Psoas muscle (tissue), 7 donors: ENCODE measurements at regions not wholly inside any gene's neighbourhood (a gene's known extent, or its start where the extent isn't known, plus 50 kb on each side); places are given as distances from the start of the nearest gene placed in this dataset.

Source experiments
- ATAC-seq, 4 donors: fragments of 200-7000 bp; cut with Tn5 transposase; one replicate each; pipeline ENCODE4 v1.9.1; 2020; ENCODE audit warnings: moderate library complexity in 3 of 4, mild to moderate bottlenecking in 2 of 4
- DNase-seq, 2 donors: peaks; one replicate each; pipeline ENCODE4 v3.0.0-alpha.2; 2020
- H3K27ac ChIP-seq: fragments of 200-600 bp; one replicate; pipeline ENCODE4 v1.8.0; 2022
- H3K27me3 ChIP-seq, 3 donors: fragments of 200-600 bp in 1 of 3; one replicate each; pipeline versions ENCODE4 v1.6.1 to v1.8.0; 2013 to 2022; ENCODE audit warnings: low read length in 2 of 3, mild to moderate bottlenecking in 2 of 3, moderate library complexity in 1 of 3; ENCODE audit not compliant: insufficient read depth in 3 of 3
- H3K36me3 ChIP-seq, 2 donors: fragments of 200-600 bp in 1 of 2; one replicate each; pipeline versions ENCODE4 v1.6.1 to v1.8.0; 2013 to 2022; ENCODE audit warnings: low read depth in 1 of 2, mild to moderate bottlenecking in 1 of 2, moderate library complexity in 1 of 2; ENCODE audit not compliant: insufficient read depth in 1 of 2
- H3K4me1 ChIP-seq: fragments of 200-600 bp; one replicate; pipeline ENCODE4 v1.8.0; 2022
- H3K4me3 ChIP-seq: fragments of 200-600 bp; one replicate; pipeline ENCODE4 v1.8.0; 2022; ENCODE audit warnings: mild to moderate bottlenecking
- H3K9me3 ChIP-seq: fragments of 200-600 bp; one replicate; pipeline ENCODE4 v1.8.0; 2022
- CTCF ChIP-seq: fragments of 200-600 bp; IDR thresholded peaks from one replicate; pipeline ENCODE4 v1.8.0; 2022; ENCODE audit warnings: antibody characterized with exemption
- WGBS, 3 donors: extraction: QIAGEN DNeasy Blood & Tissue Kit; methylation state at CpG; one replicate each; pipeline versions ENCODE4 v1.1.6 to v1.1.7; 2013; 5-methylcytosine and 5-hydroxymethylcytosine counted together
- intact Hi-C, 2 donors: fragments of 100-400 bp; cut with DNase I; formaldehyde crosslinking; loops; one replicate each; pipeline versions ENCODE4 v1.11.0 to v1.14.2; 2022
- donor health status: healthy with polysubstance abuse.
- donor health status: DM: no; HTN: no; CAD: no; lungs with moderate emphysema.
- donor health status: Bipolar disorder and iron deficiency.
- donor health status: healthy.
- donor health status: DM: yes; HTN: yes; CAD: no.
- donor health status: DM: no; HTN: no; CAD: no.
- donor health status: DM: yes; HTN: yes; CAD: no.

- H3K4me1 ChIP-seq: no peaks in the 10 kb centered on the region
- intact Hi-C loops: no loop called here
- H3K9me3 ChIP-seq: no peaks in the 10 kb centered on the region
- H3K36me3 ChIP-seq: no peaks in the 10 kb centered on the region
- H3K27ac ChIP-seq: no peak overlapping the region
- ATAC-seq (no peak), DNase-seq (no peak)
- WGBS, 3 donors: 80 to 85% (median 84%) methylated on average over 4 of the region's 4 CpGs
- no peak for TF ChIP-seq CTCF
- no peak overlapping the region for H3K4me3 ChIP-seq
- H3K27me3 ChIP-seq: no peaks in the 10 kb centered on the region
Observed at GRCh38 chr12:92038476-92038875, 107.2 kb downstream of the BTG1 start.

- WGBS, 3 donors: 68 to 89% (median 69%) methylated on average over 6 of the region's 6 CpGs
- no peaks in the 10 kb centered on the region for H3K4me1 ChIP-seq
- H3K36me3 ChIP-seq: no peaks in the 10 kb centered on the region
- intact Hi-C loops: no loop called here
- H3K27me3 ChIP-seq: no peaks in the 10 kb centered on the region
- ATAC-seq (no peak), DNase-seq (no peak)
- no peak overlapping the region for H3K4me3 ChIP-seq
- no peak overlapping the region for H3K27ac ChIP-seq
- H3K9me3 ChIP-seq: no peaks in the 10 kb centered on the region
- no peak for TF ChIP-seq CTCF
Observed at GRCh38 chr12:92036771-92037453, 108.7 kb downstream of the BTG1 start.

- H3K4me1 ChIP-seq: no peaks in the 10 kb centered on the region
- H3K27ac ChIP-seq: no peak overlapping the region
- no peak for TF ChIP-seq CTCF
Observed at GRCh38 chr12:92036061-92036620, 109.5 kb downstream of the BTG1 start.

GRCh38 chr12:92035477-92035876 lies 110.2 kb downstream of the BTG1 start:
- Histone ChIP-seq H3K4me1 (no peaks in the 10 kb centered on the region), H3K4me3 (no peak overlapping the region), H3K9me3 (no peaks in the 10 kb centered on the region), H3K27me3 (no peaks in the 10 kb centered on the region), H3K27ac (no peak overlapping the region), H3K36me3 (no peaks in the 10 kb centered on the region)
- intact Hi-C loops: no loop called here
- 61 to 76% (median 73%) methylated on average over 1 of the region's 1 CpG for WGBS, 3 donors
- DNase-seq (no peak), ATAC-seq (no peak)
- no peak for TF ChIP-seq CTCF

More at GRCh38 chr12:92036061-92036620, 109.5 kb downstream of the BTG1 start:
- H3K4me3 ChIP-seq: no peak overlapping the region
- ATAC-seq: no peak
- H3K27me3 ChIP-seq: no peaks in the 10 kb centered on the region
- intact Hi-C loops: no loop called here
- WGBS, 3 donors: 65 to 86% (median 68%) methylated on average over 7 of the region's 7 CpGs
- H3K36me3 ChIP-seq: no peaks in the 10 kb centered on the region
- no peak for DNase-seq
- no peaks in the 10 kb centered on the region for H3K9me3 ChIP-seq
